ENCODE measurements at regions not wholly inside any gene's neighbourhood (a gene's known extent, or its start where the extent isn't known, plus 50 kb on each side); places are given as distances from the start of the nearest gene placed in this dataset.

- no TSS peak for BruUV-seq (replicated peaks)
- DNase-seq (ENCODE audit: low spot score): no peak
- Histone ChIP-seq H3K9me2 (ENCODE audit: insufficient read depth, low read length) (no peaks in the 10 kb centered on the region), H4K20me1 (ENCODE audit: insufficient read depth, low read length) (no peaks in the 10 kb centered on the region), H3K27ac (ENCODE audit: low read depth, low read length, poor library complexity, severe bottlenecking) (no peak overlapping the region), H3K4me3 (ENCODE audit: low read depth, low read length, poor library complexity, severe bottlenecking) (no peak overlapping the region), H3K79me2 (ENCODE audit: insufficient read depth, low read depth, low read length) (no peaks in the 10 kb centered on the region), H3K4me1 (ENCODE audit: insufficient read depth, low read length, poor library complexity, severe bottlenecking) (no peaks in the 10 kb centered on the region), H3K4me2 (ENCODE audit: low read length) (no peak overlapping the region), H3K36me3 (ENCODE audit: insufficient read depth, low read length) (no peaks in the 10 kb centered on the region), H3K9me3 (ENCODE audit: low read length) (no peaks in the 10 kb centered on the region), H2AFZ (ENCODE audit: low read length) (no peak overlapping the region)
- ChIA-PET POLR2A (no interaction called here), CTCF (ENCODE audit: unreplicated experiment) (no interaction called here)
- intact Hi-C loops (cut with micrococcal nuclease; ENCODE audit: unreplicated experiment): no loop called here
- TF ChIP-seq CTCF (conservative IDR thresholded peaks at IDR 0.05; ENCODE audit: low read length) (no peak), EZH2phosphoT487 (IDR thresholded peaks at IDR 0.05; ENCODE audit: borderline replicate concordance, low read depth, low read length) (no peak)
Measured at GRCh38 chr11:121793291-121793690, 322.7 kb downstream of the BLID start.

- no peak for DNase-seq (ENCODE audit: low spot score)
- intact Hi-C loops (cut with micrococcal nuclease; ENCODE audit: unreplicated experiment): no loop called here
- H3K4me1 ChIP-seq (ENCODE audit: insufficient read depth, low read length, poor library complexity, severe bottlenecking): no peaks in the 10 kb centered on the region
- no peaks in the 10 kb centered on the region for H3K9me3 ChIP-seq (ENCODE audit: low read length)
- no peaks in the 10 kb centered on the region for H3K9me2 ChIP-seq (ENCODE audit: insufficient read depth, low read length)
- BruUV-seq (replicated peaks): no TSS peak
- H3K36me3 ChIP-seq (ENCODE audit: insufficient read depth, low read length): no peaks in the 10 kb centered on the region
- H2AFZ ChIP-seq (ENCODE audit: low read length): no peak overlapping the region
- ChIA-PET CTCF (ENCODE audit: unreplicated experiment) (no interaction called here), POLR2A (no interaction called here)
- no peak for TF ChIP-seq CTCF (conservative IDR thresholded peaks at IDR 0.05; ENCODE audit: low read length)
- no peaks in the 10 kb centered on the region for H3K79me2 ChIP-seq (ENCODE audit: insufficient read depth, low read depth, low read length)
- H3K27ac ChIP-seq (ENCODE audit: low read depth, low read length, poor library complexity, severe bottlenecking): no peak overlapping the region
- H4K20me1 ChIP-seq (ENCODE audit: insufficient read depth, low read length): no peaks in the 10 kb centered on the region
- H3K4me2 ChIP-seq (ENCODE audit: low read length): no peak overlapping the region
- H3K4me3 ChIP-seq (ENCODE audit: low read depth, low read length, poor library complexity, severe bottlenecking): no peak overlapping the region
Measured at GRCh38 chr11:121792185-121792584, 323.8 kb downstream of the BLID start.

GRCh38 chr11:121790430-121790829, 325.6 kb downstream of the BLID start:
- Histone ChIP-seq H3K4me2 (ENCODE audit: low read length) (no peak overlapping the region), H3K4me3 (ENCODE audit: low read depth, low read length, poor library complexity, severe bottlenecking) (no peak overlapping the region), H3K9me3 (ENCODE audit: low read length) (no peaks in the 10 kb centered on the region), H3K4me1 (ENCODE audit: insufficient read depth, low read length, poor library complexity, severe bottlenecking) (no peaks in the 10 kb centered on the region), H2AFZ (ENCODE audit: low read length) (no peak overlapping the region), H3K36me3 (ENCODE audit: insufficient read depth, low read length) (no peaks in the 10 kb centered on the region), H4K20me1 (ENCODE audit: insufficient read depth, low read length) (no peaks in the 10 kb centered on the region), H3K9me2 (ENCODE audit: insufficient read depth, low read length) (no peaks in the 10 kb centered on the region), H3K79me2 (ENCODE audit: insufficient read depth, low read depth, low read length) (no peaks in the 10 kb centered on the region), H3K27ac (ENCODE audit: low read depth, low read length, poor library complexity, severe bottlenecking) (no peak overlapping the region)
- no peak for TF ChIP-seq EZH2phosphoT487 (IDR thresholded peaks at IDR 0.05; ENCODE audit: borderline replicate concordance, low read depth, low read length)
- TF ChIP-seq CTCF (conservative IDR thresholded peaks at IDR 0.05; ENCODE audit: low read length): no peak
- ChIA-PET POLR2A (no interaction called here), CTCF (ENCODE audit: unreplicated experiment) (no interaction called here)
- BruUV-seq (replicated peaks): no TSS peak
- no peak for DNase-seq (ENCODE audit: low spot score)
- intact Hi-C loops (cut with micrococcal nuclease; ENCODE audit: unreplicated experiment): no loop called here
